ENCODE measurements at regions not wholly inside any gene's neighbourhood (a gene's known extent, or its start where the extent isn't known, plus 50 kb on each side); places are given as distances from the start of the nearest gene placed in this dataset.
A peak's percentile ranks its signal among the peaks of the same experiment; 100 is the strongest.
"Not testable (repeated sequence)": the region's sequence is repeated elsewhere in the genome, so short reads cannot be mapped to it uniquely, and the experiment has no call there.

- Histone ChIP-seq H3K79me2 (ENCODE audit: insufficient read depth, low read length) (peaks cover 1% of the 10 kb centered on the region), H2AFZ (ENCODE audit: low read depth, low read length) (no peak overlapping the region), H3K4me2 (ENCODE audit: low read length) (no peak overlapping the region), H3K27ac (ENCODE audit: low read depth, low read length) (no peak overlapping the region), H3K27me3 (ENCODE audit: insufficient read depth, low read length) (no peaks in the 10 kb centered on the region), H3K4me1 (ENCODE audit: insufficient read depth, low read length) (peaks cover 12% of the 10 kb centered on the region), H3K4me3 (ENCODE audit: insufficient read depth, low read depth, low read length) (no peak overlapping the region), H3K36me3 (ENCODE audit: insufficient read depth, low read length) (peaks cover 29% of the 10 kb centered on the region), H3K9ac (ENCODE audit: low read length) (no peak overlapping the region), H4K20me1 (ENCODE audit: insufficient read depth, low read length) (peaks cover 4% of the 10 kb centered on the region), H3K9me3 (ENCODE audit: insufficient read depth, low read depth, low read length) (no peaks in the 10 kb centered on the region)
- FAIRE-seq (no peak), DNase-seq (ENCODE audit: low read depth) (no peak)
- TF ChIP-seq EZH2 (IDR thresholded peaks at IDR 0.05; ENCODE audit: insufficient read depth, low read length), result no peak
- TF ChIP-seq CTCF (IDR thresholded peaks at IDR 0.05; ENCODE audit: insufficient read depth, low read depth, low read length), result no peak
- peaks cover 22% of the 10 kb centered on the region for H3K36me3 Mint-ChIP-seq (ENCODE audit: low read depth, unreplicated experiment)
- H3K27ac Mint-ChIP-seq (ENCODE audit: unreplicated experiment), result no peak overlapping the region
- H3K4me3 Mint-ChIP-seq (ENCODE audit: unreplicated experiment), result no peak overlapping the region
- peaks cover 10% of the 10 kb centered on the region for H3K4me1 Mint-ChIP-seq (ENCODE audit: low read depth, unreplicated experiment)
- H3K9me3 Mint-ChIP-seq (ENCODE audit: unreplicated experiment), result no peaks in the 10 kb centered on the region
- no peaks in the 10 kb centered on the region for H3K27me3 Mint-ChIP-seq (ENCODE audit: low read depth, unreplicated experiment)
Observed at GRCh38 chr7:67313213-67313612, 316.6 kb downstream of the TYW1 start.

- H3K36me3 Mint-ChIP-seq (ENCODE audit: low read depth, unreplicated experiment), result peaks cover 15% of the 10 kb centered on the region
- H3K9me3 Mint-ChIP-seq (ENCODE audit: unreplicated experiment); H2AFZ ChIP-seq (ENCODE audit: low read depth, low read length); H3K79me2 ChIP-seq (ENCODE audit: insufficient read depth, low read length); DNase-seq (ENCODE audit: low read depth); H3K27me3 ChIP-seq (ENCODE audit: insufficient read depth, low read length); H3K9me3 ChIP-seq (ENCODE audit: insufficient read depth, low read depth, low read length); FAIRE-seq; H3K4me3 Mint-ChIP-seq (ENCODE audit: unreplicated experiment); H3K36me3 ChIP-seq (ENCODE audit: insufficient read depth, low read length); H3K27ac Mint-ChIP-seq (ENCODE audit: unreplicated experiment); H3K4me3 ChIP-seq (ENCODE audit: insufficient read depth, low read depth, low read length); H3K4me2 ChIP-seq (ENCODE audit: low read length); H3K27me3 Mint-ChIP-seq (ENCODE audit: low read depth, unreplicated experiment); H3K4me1 ChIP-seq (ENCODE audit: insufficient read depth, low read length); H3K9ac ChIP-seq (ENCODE audit: low read length); H3K4me1 Mint-ChIP-seq (ENCODE audit: low read depth, unreplicated experiment); H4K20me1 ChIP-seq (ENCODE audit: insufficient read depth, low read length); H3K27ac ChIP-seq (ENCODE audit: low read depth, low read length): not testable (repeated sequence)
Observed at GRCh38 chr7:67316902-67317301, 320.3 kb downstream of the TYW1 start.

DNA sequence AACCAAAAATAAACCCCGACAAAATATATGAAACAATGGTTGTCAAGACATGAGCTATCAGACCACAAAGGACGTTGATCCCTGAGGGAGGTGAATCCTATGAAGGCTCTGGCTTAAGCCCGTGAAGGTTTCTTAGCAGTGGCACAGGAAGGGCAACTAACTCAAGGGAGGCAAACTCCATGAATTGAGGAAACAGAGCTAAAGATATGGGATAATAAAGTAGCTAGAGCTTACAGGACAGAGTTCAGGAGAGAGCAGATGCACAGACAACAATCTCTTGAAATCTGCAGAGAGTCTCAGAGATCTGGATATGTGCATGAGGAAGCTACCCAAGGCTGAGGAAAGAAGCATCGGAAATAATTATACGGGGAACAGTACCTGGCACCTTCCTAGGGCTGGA is 331.6 kb downstream of the TYW1 start:
- not testable (repeated sequence) for H3K4me1 ChIP-seq (ENCODE audit: insufficient read depth, low read length); FAIRE-seq; H3K79me2 ChIP-seq (ENCODE audit: insufficient read depth, low read length); DNase-seq (ENCODE audit: low read depth); H3K4me3 Mint-ChIP-seq (ENCODE audit: unreplicated experiment); H3K27ac ChIP-seq (ENCODE audit: low read depth, low read length); H2AFZ ChIP-seq (ENCODE audit: low read depth, low read length); H3K9me3 Mint-ChIP-seq (ENCODE audit: unreplicated experiment); H3K9ac ChIP-seq (ENCODE audit: low read length); H3K4me1 Mint-ChIP-seq (ENCODE audit: low read depth, unreplicated experiment); H4K20me1 ChIP-seq (ENCODE audit: insufficient read depth, low read length); H3K4me3 ChIP-seq (ENCODE audit: insufficient read depth, low read depth, low read length); H3K27ac Mint-ChIP-seq (ENCODE audit: unreplicated experiment); H3K4me2 ChIP-seq (ENCODE audit: low read length); H3K9me3 ChIP-seq (ENCODE audit: insufficient read depth, low read depth, low read length); H3K27me3 ChIP-seq (ENCODE audit: insufficient read depth, low read length); H3K36me3 Mint-ChIP-seq (ENCODE audit: low read depth, unreplicated experiment); H3K27me3 Mint-ChIP-seq (ENCODE audit: low read depth, unreplicated experiment); H3K36me3 ChIP-seq (ENCODE audit: insufficient read depth, low read length)

GRCh38 chr7:67335165-67335564 is 338.5 kb downstream of the TYW1 start:
- not testable (repeated sequence) for H3K27me3 Mint-ChIP-seq (ENCODE audit: low read depth, unreplicated experiment); H4K20me1 ChIP-seq (ENCODE audit: insufficient read depth, low read length); H3K36me3 Mint-ChIP-seq (ENCODE audit: low read depth, unreplicated experiment); H3K9me3 Mint-ChIP-seq (ENCODE audit: unreplicated experiment); DNase-seq (ENCODE audit: low read depth); H3K9me3 ChIP-seq (ENCODE audit: insufficient read depth, low read depth, low read length); H3K4me1 ChIP-seq (ENCODE audit: insufficient read depth, low read length); H3K4me2 ChIP-seq (ENCODE audit: low read length); H3K36me3 ChIP-seq (ENCODE audit: insufficient read depth, low read length); H2AFZ ChIP-seq (ENCODE audit: low read depth, low read length); H3K27me3 ChIP-seq (ENCODE audit: insufficient read depth, low read length); H3K27ac ChIP-seq (ENCODE audit: low read depth, low read length); H3K79me2 ChIP-seq (ENCODE audit: insufficient read depth, low read length); H3K9ac ChIP-seq (ENCODE audit: low read length); H3K4me3 ChIP-seq (ENCODE audit: insufficient read depth, low read depth, low read length); H3K4me1 Mint-ChIP-seq (ENCODE audit: low read depth, unreplicated experiment); H3K4me3 Mint-ChIP-seq (ENCODE audit: unreplicated experiment); H3K27ac Mint-ChIP-seq (ENCODE audit: unreplicated experiment)
- FAIRE-seq, result peak; percentile 83

DNA sequence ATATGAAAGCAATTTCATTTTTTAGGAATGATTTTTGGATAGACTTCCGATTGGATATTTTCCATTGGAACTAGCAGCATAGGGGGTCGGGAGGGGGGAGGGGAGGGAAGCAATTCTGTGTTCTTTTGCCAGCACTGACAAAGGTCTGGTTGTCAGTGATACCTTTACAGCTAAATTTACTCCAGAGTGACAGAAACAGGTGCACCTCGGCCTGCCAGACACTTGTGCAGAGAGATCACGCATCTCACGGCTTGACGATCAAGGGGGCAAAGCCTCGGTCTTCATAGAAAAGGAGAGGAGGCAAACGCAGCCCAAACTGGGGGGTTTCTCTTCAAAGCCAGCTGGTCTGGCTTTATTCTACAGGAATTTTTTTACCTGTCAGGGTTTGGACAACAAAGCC is 339.0 kb downstream of the TYW1 start:
- not testable (repeated sequence) for H3K9me3 ChIP-seq (ENCODE audit: insufficient read depth, low read depth, low read length); H3K36me3 Mint-ChIP-seq (ENCODE audit: low read depth, unreplicated experiment); H3K27ac ChIP-seq (ENCODE audit: low read depth, low read length); H3K27me3 Mint-ChIP-seq (ENCODE audit: low read depth, unreplicated experiment); H4K20me1 ChIP-seq (ENCODE audit: insufficient read depth, low read length); H2AFZ ChIP-seq (ENCODE audit: low read depth, low read length); H3K4me1 ChIP-seq (ENCODE audit: insufficient read depth, low read length); H3K4me3 ChIP-seq (ENCODE audit: insufficient read depth, low read depth, low read length); H3K9ac ChIP-seq (ENCODE audit: low read length); H3K27ac Mint-ChIP-seq (ENCODE audit: unreplicated experiment); H3K4me1 Mint-ChIP-seq (ENCODE audit: low read depth, unreplicated experiment); H3K4me2 ChIP-seq (ENCODE audit: low read length); DNase-seq (ENCODE audit: low read depth); FAIRE-seq; H3K9me3 Mint-ChIP-seq (ENCODE audit: unreplicated experiment); H3K36me3 ChIP-seq (ENCODE audit: insufficient read depth, low read length); H3K27me3 ChIP-seq (ENCODE audit: insufficient read depth, low read length); H3K79me2 ChIP-seq (ENCODE audit: insufficient read depth, low read length); H3K4me3 Mint-ChIP-seq (ENCODE audit: unreplicated experiment)

Measured in astrocyte (in vitro differentiated cells and primary cell).